ENCODE measurements at regions not wholly inside any gene's neighbourhood (a gene's known extent, or its start where the extent isn't known, plus 50 kb on each side); places are given as distances from the start of the nearest gene placed in this dataset.

DNA sequence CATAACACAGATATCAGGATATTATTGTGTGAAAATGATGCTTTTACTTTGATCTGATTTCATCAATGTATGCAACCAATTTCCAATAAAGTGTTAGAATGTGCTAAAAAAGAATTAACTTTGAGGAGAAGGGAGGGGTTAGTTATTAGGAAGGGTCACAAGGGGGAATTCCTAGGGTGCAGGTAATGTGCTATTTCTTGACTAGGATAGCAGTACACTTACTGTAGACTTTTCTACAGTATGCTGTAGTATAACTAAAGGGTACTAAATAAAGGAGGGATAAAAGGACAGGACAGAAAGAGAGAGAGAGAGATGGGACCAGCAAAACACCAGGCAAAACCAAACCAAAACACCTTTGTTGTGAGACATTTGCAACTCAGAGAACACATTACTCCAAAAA is 121.4 kb upstream of the RAP1B start:
- no peaks in the 10 kb centered on the region for H3K27me3 ChIP-seq (ENCODE audit: low read depth)
- TF ChIP-seq, protein P1, sequence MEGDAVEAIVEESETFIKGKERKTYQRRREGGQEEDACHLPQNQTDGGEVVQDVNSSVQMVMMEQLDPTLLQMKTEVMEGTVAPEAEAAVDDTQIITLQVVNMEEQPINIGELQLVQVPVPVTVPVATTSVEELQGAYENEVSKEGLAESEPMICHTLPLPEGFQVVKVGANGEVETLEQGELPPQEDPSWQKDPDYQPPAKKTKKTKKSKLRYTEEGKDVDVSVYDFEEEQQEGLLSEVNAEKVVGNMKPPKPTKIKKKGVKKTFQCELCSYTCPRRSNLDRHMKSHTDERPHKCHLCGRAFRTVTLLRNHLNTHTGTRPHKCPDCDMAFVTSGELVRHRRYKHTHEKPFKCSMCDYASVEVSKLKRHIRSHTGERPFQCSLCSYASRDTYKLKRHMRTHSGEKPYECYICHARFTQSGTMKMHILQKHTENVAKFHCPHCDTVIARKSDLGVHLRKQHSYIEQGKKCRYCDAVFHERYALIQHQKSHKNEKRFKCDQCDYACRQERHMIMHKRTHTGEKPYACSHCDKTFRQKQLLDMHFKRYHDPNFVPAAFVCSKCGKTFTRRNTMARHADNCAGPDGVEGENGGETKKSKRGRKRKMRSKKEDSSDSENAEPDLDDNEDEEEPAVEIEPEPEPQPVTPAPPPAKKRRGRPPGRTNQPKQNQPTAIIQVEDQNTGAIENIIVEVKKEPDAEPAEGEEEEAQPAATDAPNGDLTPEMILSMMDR (IDR thresholded peaks at IDR 0.05; ENCODE audit: borderline replicate concordance) = no peak
- DNase-seq = no peak
- intact Hi-C loops (cut with micrococcal nuclease) = no loop called here
- no peak overlapping the region for H3K4me3 ChIP-seq
- no peaks in the 10 kb centered on the region for H3K9me3 ChIP-seq (replicated peaks)
- no peaks in the 10 kb centered on the region for H3K36me3 ChIP-seq
- H3K4me1 ChIP-seq = no peaks in the 10 kb centered on the region
- H3K27ac ChIP-seq (replicated peaks) = no peak overlapping the region

DNA sequence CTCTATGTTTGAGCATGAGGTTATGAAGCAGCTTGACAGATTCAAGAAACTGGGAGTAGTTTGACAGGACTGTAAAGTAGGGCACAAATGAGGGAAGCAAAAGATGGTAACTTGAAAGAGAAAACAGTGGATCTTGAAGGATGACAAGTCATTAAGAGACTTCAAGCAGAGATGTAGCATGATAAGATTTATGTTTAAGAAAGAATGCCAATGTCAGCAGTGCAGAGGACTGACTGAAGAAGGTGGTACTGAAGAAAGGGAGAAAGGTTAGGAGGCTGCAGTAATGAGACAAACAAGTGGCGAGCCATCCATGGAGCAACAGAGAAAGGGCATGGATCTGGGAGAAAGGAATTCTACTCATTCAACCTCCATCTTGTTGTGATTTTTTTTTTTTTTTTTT is 120.2 kb upstream of the RAP1B start:
- intact Hi-C loops (cut with micrococcal nuclease) = no loop called here
- TF ChIP-seq, protein P1 (IDR thresholded peaks at IDR 0.05; ENCODE audit: borderline replicate concordance) = no peak
- no peak for DNase-seq
- H3K36me3 ChIP-seq = no peaks in the 10 kb centered on the region
- H3K27me3 ChIP-seq (ENCODE audit: low read depth) = no peaks in the 10 kb centered on the region
- no peak overlapping the region for H3K27ac ChIP-seq (replicated peaks)
- H3K4me3 ChIP-seq = no peak overlapping the region
- no peaks in the 10 kb centered on the region for H3K9me3 ChIP-seq (replicated peaks)
- peaks cover 5% of the 10 kb centered on the region for H3K4me1 ChIP-seq

DNA sequence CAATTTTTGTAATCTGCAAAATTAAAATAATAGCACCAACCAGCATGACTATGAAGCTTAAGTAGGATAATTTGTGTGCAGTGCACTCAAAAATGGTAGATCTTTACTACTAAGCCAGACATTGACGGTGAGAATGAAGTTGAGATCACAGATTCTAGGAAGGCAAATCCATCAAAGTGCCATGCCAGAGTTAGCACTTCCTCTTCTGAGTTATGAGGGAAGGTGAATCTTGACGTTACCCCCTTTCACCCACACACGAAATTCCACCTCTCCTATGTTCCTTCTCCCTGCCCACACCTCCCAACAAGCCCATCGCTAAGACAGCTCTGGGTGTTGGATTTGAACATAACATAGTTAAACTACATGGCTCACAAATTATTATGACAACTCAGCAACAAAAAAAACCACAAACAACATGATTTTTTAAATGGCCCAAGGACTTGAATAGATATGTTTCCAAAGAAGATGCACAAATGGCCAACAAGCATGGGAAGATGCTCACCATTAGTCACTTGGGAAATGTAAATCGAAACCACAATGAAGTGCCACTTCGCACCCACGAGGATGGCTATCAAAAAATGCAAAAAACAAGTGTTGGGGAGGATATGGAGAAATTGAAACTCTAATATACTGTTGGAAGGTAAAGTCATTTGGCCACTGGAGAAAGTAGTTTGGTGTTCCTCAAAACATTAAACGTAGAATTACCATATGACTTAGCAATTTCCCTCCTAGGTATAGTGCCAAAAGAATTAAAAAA is 119.3 kb upstream of the RAP1B start:
- intact Hi-C loops (cut with micrococcal nuclease) = no loop called here
- Histone ChIP-seq H3K4me3 (no peak overlapping the region), H3K27me3 (ENCODE audit: low read depth) (no peaks in the 10 kb centered on the region), H3K36me3 (no peaks in the 10 kb centered on the region), H3K9me3 (replicated peaks) (no peaks in the 10 kb centered on the region), H3K27ac (replicated peaks) (no peak overlapping the region), H3K4me1 (peaks cover 13% of the 10 kb centered on the region)
- DNase-seq = no peak
- TF ChIP-seq, protein P1 (IDR thresholded peaks at IDR 0.05; ENCODE audit: borderline replicate concordance) = no peak

DNA sequence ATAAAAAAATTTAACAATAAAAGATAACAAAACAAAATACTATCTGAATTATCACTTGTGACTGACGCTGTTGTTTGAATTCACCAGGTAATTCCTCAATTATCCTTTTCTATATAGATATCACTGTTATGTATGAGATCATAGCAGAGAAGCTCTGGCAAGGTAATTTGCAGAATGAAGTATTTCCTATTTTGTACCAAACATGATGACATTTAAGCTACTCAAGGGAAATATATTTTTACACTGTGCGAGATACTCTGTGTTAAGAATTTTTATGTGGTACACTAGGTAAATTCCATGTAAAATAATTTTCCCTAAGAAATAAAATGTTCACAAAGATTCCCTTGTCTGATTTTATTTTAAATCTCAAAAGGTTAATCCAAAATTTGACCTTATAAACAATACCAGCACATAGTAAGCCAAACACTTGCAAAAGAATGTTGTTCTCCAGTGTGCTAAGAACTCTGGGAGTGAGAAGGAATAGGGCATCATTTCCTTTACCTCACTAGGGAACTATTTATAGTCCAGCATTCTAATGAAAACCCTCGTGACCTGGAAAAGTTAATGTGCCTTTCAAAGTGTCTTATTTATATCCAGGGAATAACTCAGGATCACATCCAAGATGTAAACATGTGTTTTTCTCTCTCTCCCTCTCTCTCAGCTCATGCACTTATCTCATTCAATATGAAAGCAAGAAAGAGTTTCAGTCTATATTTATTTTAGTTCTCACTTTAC is 115.2 kb upstream of the RAP1B start:
- H3K9me3 ChIP-seq (replicated peaks) = no peaks in the 10 kb centered on the region
- intact Hi-C loops (cut with micrococcal nuclease) = no loop called here
- H3K4me1 ChIP-seq = peaks cover 13% of the 10 kb centered on the region
- TF ChIP-seq, protein P1 (IDR thresholded peaks at IDR 0.05; ENCODE audit: borderline replicate concordance) = no peak
- H3K27ac ChIP-seq (replicated peaks) = peak overlapping the region; percentile 58
- no peaks in the 10 kb centered on the region for H3K36me3 ChIP-seq
- H3K4me3 ChIP-seq = no peak overlapping the region
- DNase-seq = no peak
- H3K27me3 ChIP-seq (ENCODE audit: low read depth) = no peaks in the 10 kb centered on the region

DNA sequence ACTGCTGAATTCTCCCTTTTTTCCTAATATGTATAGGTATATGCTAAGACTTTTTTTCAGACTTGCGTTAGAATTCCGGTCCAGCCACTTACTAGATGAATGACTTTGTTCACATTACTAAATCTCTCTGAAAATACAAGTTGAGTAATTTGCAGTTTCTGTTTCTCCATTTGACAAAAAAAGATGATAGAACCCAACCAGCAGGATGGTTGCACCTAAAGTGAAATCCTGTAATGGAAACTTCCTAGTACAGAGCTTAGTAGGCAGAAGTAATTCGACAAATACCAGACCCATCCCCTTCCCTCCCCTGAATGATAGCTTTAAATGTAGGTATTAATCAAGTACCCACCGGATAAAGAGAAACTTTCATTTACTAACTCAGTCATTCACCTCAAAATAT is 113.6 kb upstream of the RAP1B start:
- intact Hi-C loops (cut with micrococcal nuclease) = no loop called here
- no peak for DNase-seq
- peaks cover 13% of the 10 kb centered on the region for H3K4me1 ChIP-seq
- H3K4me3 ChIP-seq = no peak overlapping the region
- H3K9me3 ChIP-seq (replicated peaks) = no peaks in the 10 kb centered on the region
- TF ChIP-seq, protein P1 (IDR thresholded peaks at IDR 0.05; ENCODE audit: borderline replicate concordance) = no peak
- H3K27me3 ChIP-seq (ENCODE audit: low read depth) = no peaks in the 10 kb centered on the region
- no peaks in the 10 kb centered on the region for H3K36me3 ChIP-seq
- H3K27ac ChIP-seq (replicated peaks) = no peak overlapping the region

Data from left ventricle myocardium inferior (tissue), 1 donor.